Putamen (tissue), 1 donor: ENCODE measurements at regions not wholly inside any gene's neighbourhood (a gene's known extent, or its start where the extent isn't known, plus 50 kb on each side); places are given as distances from the start of the nearest gene placed in this dataset.
A peak's percentile ranks its signal among the peaks of the same experiment; 100 is the strongest.
"Not testable (repeated sequence)": the region's sequence is repeated elsewhere in the genome, so short reads cannot be mapped to it uniquely, and the experiment has no call there.

Source experiments
- DNase-seq: peaks from one replicate; pipeline ENCODE4 v3.0.0-alpha.2; 2016; ENCODE audit warnings: low spot score

DNA sequence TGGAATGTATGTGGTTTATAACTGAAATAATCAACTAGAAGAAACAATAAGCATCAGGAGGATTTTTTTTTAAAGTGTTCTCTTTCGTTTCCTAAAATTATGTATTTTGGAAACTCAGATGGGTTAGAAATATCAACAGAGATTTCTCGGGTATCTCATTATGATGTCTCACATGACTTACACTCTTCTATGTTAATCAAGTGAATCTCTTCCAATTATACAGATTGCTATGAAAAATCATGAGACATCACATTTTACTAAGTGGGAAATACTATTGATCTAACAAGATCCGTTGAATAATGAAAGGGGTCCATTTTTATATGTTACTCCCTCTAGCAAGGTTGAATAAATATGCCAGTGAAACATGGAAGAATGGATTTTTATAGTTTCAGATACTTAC is 54.7 kb upstream of the NRIP1 start:
- no peak for DNase-seq

DNA sequence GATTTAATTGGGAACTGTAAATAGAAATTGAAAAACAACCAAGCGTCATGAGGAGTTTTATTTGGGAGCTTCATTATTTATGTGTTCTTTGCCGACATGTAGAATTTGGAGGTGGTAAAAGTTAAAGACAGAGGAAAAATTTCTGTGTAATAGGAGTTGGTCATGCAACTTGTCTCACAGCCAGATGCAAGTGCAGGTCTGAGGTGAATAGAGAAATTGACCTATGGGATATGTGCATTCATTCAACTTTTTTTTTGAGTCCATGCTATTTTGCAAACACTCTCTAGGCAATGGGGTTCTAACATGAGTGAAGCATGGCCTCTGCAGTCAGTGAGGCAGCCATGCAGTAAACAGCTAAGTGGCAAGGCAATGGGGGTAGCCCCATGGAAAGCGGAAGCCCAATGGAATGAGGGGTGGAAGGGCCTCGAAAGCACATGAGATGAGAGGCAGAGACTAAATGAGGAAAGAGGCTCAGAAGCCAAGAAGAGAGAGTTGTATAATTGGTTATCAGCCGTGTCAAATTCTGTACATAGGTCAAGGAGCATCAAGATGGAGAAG is 56.4 kb upstream of the NRIP1 start:
- no peak for DNase-seq

DNA sequence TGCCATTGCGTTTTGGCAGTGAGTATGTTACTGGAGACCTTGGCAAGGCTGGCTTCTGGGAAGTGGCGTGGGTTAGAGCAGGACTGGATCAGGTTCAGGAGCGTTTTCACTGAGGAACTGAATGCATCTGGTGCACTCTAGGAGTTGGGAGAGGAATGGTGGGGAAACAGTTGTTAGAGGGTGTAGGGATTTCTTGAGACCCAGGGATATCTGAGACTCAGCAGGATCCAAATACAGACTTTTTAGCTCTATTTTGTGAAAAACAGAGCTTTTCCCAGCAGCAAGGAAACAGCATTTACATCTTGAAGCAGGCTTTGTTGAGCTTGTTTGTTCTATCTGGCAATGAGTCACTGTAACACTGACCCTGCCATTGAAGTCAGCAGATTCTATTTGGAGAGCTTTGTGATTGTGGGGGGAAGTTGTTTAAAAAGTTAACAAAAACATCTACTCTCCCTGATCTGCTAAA is 56.9 kb upstream of the NRIP1 start:
- DNase-seq: peak; percentile 13

DNA sequence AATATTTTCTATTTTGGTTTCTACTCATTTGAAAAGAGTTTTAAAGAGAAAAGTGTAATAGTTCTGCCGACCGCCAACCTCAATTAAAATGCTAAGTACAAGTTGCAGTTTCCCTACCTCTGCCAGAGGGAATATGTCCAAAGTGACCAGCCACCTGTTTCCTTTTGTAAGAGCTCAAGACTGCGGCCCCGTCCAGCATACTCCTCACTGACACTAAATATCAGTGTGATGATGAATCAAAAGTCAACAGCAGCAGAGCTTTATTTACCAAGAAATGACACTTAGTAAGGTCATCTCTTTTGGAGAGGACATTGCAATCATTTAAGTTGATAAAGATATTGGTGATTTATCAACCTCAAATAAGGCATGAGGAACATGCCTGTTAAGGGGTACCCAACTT is 57.4 kb upstream of the NRIP1 start:
- no peak for DNase-seq

DNA sequence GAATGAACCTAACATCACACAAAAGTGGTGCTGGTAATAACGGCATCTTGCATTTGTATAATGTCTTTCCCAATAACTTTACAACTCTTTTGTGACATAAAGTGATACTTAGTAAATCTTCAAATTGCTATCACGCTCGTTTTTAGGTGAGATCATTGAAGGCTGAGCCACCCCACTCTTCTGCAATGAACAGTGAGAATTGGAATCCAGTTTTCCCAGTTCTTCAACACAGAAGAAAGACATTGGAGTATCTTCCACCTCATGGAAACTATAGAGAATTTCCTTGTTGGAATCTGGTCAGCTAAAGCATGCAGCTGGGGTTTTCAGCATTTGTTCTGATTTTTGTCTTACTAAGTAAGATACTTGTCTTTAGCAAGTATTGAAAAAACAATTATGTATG is 59.9 kb upstream of the NRIP1 start:
- no peak for DNase-seq

DNA sequence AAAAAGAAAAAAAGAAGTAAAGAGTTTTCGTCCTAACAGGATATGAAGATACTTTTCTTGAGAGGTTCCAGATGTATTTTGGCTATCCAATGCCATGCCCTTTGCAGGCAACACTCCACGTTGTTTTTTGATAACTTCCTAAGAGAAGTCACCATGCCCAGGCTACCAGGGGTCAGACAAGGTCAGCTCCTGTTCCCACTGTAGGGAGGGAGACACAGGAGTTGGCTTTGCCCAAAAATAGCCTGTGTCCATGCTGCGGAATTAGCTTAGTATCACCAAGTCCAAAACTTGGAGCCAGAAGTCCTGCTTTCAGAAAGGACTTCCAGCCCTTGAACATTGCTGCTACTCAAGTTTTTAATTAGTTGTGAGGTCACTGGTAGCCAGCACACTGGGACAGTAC is 62.1 kb upstream of the NRIP1 start:
- no peak for DNase-seq

DNA sequence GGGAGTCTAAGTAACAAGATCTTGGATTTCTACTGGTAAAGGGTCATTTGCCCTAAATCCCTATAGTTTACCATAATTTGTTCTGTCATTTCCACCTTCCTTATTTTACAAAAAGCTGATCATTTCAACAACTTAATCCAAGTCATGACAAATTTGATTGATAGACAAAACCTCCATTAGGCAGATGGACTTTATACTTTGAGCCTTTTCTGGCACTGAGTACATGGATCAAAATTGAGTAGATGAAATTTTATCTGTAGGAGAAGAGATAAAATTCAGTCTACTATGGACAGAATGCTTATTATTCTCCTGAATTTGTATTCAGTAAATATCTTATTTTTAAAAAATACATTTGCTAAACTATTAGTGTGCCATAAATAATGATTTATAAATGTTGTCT is 62.6 kb upstream of the NRIP1 start:
- DNase-seq: no peak

DNA sequence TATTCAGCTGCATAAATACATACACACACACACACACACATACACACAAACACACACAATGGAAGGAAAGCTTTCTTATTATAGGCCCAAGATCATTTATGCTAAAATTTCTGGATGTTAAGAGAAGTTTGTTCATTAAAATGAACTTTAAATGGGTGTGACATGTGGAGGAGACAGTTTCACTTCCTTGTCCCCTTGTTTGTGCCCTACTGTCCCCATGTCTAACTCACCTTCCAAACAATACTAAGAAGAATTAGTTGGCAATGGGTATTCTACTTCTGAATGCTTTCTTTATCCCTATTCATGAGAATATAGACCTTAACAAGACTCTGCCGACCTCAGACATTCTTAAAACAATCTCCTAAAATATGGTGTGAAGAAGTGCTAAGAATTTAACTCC is 63.5 kb upstream of the NRIP1 start:
- no peak for DNase-seq

DNA sequence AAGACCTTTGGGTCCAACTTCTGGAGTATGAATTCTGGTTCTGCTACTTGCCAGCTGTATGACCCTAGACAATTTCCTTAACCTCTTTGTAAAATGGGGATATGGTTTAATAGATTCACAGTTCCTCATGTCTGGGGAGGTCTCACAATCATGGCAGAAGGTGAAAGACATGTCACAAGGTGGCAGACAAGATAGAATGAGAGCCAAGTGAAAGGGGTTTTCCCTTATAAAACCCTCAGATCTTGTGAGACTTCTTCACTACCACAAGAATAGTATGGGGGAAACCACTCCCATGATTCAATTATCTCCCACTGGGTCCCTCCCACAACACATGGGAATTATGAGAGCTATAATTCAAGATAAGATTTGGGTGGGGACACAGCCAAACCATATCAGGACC is 63.9 kb upstream of the NRIP1 start:
- not testable (repeated sequence) for DNase-seq

DNA sequence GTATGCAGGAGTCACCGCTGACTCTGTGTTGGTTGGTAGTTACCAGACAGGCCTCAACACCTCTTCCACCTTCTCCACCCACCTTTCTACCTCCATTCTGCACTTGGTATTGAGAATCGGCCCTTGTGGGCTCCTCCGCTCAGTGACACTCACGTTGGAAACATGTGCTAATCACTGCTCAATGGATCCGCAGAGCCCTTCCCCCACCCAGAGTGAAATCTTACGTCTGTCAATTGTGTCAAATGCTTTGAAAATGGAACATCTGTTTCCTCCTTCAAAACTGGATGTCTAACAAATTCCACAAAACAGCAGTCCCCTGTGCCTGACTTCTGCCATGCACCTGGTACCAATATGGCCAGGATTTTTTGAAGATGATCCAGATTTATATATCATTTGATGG is 65.5 kb upstream of the NRIP1 start:
- no peak for DNase-seq

DNA sequence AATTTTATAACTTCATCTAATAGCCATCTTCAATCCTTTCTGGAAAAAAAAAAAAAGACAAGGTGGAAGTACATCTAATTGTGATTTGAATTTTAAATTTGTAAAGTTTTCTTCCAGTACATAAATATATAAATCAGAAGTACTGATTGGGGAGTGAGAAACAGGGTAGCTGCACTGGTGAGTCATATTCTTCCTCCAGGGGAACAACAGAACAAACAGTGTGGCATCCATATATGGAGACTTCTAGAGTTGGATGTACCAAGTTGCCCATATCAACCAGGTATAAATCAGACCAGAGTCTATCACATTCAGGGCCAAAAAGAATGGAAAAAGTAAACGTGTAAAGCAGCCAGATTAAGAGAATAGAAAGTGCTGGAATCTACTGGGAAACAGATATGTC is 66.0 kb upstream of the NRIP1 start:
- no peak for DNase-seq

DNA sequence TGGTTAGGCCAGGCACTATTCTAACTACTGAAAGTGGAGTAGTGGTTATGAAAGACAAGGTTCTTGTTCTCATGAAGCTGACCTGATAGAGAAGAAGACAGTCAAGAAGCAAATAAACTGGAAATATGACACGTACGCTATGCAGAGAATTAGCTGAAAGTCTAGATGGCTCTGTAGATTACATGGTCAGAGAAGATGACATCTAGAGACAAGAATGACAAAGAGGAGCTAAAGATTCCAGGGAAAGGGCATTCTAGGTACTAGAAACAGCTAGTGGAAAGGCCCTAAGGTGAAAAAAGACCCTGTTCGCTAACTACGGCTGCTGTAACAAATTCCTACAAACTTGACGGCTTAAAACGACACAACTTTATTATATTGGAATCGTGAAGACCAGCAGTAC is 68.0 kb upstream of the NRIP1 start:
- no peak for DNase-seq

DNA sequence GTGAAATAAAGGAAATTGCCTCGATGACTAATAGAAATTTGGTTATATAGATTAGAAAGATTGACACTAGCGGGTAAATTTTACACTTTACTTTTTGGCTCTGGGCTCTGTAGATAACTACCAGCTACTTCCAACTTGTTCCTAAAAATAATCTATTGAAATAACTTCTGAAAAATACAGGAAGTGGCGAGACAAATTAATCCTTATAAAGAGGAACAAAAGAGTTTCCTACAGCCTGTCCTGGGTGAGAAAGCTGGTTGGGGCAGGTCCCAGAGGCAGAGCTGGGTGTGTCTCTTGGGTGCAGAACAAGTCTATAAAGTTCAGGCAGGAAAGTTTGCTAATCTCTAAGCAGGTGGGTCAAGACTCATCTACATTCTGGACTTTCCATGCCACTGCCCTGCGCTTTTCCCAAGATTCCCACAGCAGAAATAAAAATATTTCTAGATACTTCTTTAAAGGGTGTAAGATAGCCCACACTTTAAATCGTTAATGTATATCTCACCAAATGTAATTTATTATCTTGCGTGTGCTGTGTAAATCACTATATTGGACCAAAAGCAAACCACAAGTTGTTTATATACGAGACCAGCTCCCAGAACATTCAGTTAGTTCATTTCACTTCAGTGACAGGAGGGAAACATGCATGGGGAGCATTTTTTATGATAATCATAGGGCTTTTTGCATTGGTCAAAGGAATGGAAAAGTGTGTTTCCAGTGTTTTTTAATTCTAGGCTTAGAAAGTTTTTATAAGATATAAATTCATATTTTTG is 70.1 kb upstream of the NRIP1 start:
- DNase-seq: no peak

DNA sequence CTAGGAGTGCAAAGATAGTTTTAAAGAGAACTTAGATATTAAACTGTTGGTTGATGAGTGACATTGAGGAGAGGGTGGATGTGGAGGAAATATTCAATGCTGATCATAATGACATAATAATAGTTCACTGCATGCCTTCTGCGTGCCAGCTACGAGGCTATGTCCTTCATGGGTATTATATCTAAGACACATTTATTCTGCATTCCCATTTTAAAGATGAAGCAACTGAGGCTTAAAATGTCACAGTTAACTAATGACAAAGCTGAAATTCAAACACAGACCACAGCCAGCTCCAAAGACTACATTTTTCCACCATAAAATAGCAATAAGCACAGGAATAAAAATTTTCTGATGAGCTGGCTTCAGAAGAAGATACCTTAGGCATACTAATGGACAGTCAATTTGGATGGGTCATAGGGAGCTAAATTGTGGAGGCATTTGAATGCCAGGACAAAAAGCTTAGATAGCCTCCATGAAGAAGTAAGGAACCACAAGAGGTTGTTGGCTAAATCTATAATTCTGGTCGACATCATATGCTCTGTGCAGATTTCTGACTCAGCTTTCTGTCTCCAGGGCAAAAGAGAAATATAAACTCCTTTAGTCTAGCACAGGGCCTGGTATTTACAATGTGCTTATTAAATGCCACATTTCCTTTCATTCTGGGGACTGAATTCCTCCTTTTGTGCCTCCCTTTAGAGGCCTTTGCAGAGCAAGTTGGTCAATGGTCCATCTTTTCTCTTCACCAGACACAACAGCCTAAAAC is 71.2 kb upstream of the NRIP1 start:
- DNase-seq: no peak

DNA sequence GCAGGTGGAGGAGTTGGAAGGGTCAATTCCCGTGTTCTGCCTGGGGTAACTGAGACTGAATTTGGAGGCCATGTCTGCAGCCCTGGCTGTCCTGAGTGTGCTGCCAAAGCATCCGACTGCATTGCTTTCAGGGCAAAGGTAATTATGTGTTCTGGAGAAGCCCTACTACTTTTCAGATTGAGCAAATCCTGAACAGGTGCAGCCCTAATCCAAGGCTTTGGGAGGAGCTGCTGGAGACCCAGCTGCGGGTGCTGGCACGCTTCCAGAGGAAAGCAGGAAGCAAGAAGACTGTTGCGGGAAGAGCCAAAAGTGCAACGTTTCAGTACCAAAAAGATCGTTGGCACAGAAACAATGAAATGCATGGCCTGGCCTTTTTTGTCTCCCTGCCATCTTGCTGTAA is 73.7 kb upstream of the NRIP1 start:
- DNase-seq: no peak

DNA sequence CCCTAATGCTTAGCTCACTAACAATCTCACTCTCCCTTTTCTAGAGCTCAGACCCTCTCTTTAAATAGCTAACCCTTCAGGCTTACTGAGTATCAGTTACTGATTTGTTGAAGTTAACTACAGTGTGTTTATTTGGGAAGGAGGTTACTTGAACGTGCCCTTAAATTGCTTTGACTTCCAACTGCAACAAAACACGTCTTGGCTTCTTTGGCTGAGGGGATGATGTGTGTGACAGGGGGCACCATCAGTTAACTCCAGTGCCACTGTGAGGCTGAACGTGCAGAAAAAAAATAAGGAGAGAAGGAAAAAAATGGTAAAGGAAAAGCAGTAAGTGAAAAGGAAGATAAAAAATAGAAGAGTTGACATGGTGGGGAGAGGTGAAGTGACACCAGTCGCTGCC is 75.1 kb upstream of the NRIP1 start:
- no peak for DNase-seq

DNA sequence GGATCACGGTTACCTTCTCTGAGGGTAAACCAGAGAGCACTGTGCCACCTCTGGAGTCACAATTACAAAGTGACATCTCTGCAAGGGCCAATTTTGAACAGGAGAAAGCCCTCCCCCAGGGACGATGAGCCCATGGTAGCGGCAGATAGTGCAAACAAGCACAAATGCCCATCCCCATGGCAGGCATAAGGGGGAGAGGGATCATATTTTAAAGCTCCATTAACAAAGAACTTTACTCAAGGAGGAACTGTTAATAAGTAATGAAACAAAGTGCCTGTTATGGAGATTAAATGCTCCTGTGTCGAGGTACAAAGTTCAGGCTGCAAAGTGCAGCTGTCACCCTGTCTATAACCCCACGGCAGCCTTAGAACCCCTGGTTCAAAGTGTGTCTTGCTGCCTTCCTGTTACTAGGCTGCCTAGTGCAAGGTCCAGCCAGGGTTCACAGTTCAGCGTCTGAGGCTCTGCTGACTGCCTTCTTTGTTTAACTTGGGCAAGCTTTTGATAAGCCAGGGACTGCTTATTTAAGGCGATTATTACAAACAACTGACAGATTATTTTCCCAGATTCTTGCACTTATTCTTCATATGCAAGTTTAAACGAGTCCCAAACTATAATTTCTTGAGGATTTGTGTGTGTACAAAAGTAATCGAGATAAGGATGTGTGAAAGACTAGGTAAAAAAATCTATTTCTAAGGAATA is 75.7 kb upstream of the NRIP1 start:
- DNase-seq: no peak

DNA sequence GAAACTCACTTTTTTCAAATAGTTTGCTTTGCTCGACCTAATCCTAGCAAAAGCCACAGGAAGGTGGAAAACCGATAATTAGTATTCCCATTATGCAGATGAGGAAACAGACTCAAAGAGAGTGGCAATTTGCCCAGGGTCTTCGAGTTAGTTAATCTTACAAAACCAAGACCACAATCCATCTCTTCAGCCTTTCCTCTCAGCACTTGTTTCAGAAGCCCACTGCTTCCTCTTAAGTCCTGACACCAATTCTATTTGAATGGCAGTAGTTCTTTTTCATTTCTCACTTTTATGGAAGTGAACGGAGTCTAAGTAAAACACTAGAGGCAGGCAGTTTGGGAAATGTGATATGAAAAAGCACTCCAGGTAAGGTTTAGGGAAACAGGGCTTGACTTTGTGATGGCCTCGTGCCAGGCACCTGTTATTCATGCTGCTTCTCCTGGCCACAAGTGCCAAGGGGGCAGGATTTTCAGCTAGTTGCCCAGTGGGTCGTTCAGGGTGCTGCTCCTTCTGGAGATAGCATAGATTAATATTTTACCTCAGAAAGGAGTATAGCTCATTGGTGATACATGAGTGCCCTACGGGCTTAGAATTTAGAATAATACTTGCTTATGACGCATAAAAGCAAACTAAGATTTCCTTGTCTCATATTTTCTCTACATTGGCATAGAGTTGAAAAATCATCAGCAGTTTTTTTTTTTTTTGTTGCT is 76.6 kb upstream of the NRIP1 start:
- no peak for DNase-seq

DNA sequence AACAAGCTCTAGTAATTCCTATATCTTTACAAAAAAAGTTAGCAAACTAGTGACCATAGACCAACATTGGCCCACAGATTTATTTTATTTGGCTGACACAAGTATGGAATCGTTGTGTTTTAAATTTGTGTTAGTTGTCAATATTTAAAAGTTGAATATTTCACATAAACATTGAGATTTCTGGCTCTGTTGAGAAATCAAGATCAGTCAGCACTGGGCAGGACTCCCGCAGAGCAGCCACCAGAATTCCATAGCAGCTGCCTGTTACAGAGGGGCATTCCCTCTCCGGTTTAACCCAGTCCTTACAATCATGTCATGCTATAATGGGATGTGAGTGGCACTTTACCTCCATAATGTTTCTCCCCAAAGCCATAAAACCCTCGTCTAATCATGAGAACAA is 79.2 kb upstream of the NRIP1 start:
- no peak for DNase-seq

DNA sequence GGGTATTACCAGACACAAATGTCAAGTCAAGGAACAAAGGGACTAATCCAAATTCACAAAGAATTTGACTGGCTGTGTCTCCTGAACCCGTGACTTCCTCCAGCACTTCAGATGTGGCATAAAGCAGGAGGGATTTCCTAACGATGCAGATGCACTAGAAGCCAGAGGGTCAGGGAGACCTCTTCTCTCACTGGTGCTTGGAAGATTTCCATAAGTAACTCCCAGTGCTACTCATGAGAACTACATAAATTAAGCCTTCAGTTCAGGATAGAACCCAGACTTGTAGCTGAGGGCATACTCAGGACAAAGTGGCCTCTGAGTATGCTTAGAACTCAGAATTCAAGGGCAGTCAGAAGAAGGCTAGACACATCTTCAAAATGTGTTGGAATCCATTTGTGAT is 83.6 kb upstream of the NRIP1 start:
- no peak for DNase-seq

DNA sequence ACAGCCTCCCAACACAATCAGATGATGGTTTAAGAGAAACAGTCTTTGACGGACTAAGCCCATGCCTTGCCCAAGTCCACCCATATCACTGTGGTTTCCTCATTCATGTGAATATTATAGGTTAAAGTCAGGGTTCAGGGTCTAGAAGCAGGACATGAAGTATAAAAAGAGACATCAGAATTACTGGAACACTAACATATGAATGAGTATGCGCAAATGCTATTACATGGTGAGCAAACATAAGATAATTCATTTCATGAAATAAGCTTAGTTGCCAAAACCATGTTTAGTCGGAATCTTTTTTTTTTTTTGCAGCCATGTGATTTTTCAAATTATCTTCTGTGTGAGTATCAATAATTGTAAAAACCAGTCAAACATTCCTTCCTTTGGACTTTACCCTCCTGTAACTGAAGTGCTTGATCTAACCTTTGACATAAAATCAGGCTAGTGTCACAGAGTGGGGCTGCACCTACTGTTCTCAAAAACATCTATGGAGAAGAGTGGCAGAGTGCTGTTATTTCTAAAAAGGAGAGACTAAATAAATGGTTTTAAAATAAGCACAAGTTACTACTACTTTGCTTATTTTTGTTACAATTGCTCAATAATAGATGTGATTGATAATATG is 84.9 kb upstream of the NRIP1 start:
- no peak for DNase-seq
